ENCODE measurements at regions not wholly inside any gene's neighbourhood (a gene's known extent, or its start where the extent isn't known, plus 50 kb on each side); places are given as distances from the start of the nearest gene placed in this dataset.

DNA sequence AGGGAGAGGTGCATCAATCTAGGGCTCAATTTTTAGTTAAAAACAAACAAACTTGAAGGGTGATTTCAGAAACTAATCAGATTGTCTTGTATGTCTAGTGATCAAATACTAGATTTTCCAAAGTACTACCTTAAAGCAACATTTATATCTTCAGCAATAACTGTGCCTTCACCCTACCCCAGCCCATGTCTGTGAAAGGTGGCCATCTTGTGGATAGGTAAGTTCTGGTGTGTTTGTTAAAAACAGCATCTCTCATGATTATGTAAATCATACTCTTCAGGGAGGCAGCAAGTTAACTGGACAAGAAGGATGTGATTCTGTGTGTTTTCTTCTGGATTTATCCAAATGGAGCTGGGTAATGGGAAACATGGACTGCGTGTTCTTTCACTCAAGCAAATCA, 81.4 kb upstream of the ACSL1 start:
- no peaks in the 10 kb centered on the region for H3K4me1 ChIP-seq (replicated peaks in 1 of 4; ENCODE audit: control insufficient read depth in 3 of 4, insufficient read depth in 4 of 4, low read length in 3 of 4)
- CTCF ChIA-PET (ENCODE audit: partially characterized antibody) = no interaction called here
- no peaks in the 10 kb centered on the region; a peak in 1 of 8 replicates for H3K36me3 ChIP-seq (ENCODE audit: control insufficient read depth in 2 of 4, insufficient read depth in 4 of 4, low read length in 3 of 4)
- no peak overlapping the region for H4K8ac ChIP-seq (ENCODE audit: extremely low read depth, insufficient read depth, low read length)
- H3K9ac ChIP-seq (replicated peaks in 1 of 4; ENCODE audit: extremely low read depth in 1 of 4, low read depth in 3 of 4, low read length in 3 of 4) = no peak overlapping the region
- no peak overlapping the region for H3K23ac ChIP-seq (ENCODE audit: insufficient read length)
- no peak for DNase-seq (ENCODE audit: low read depth in 1 of 2, low spot score in 2 of 2)
- H2AFZ ChIP-seq (ENCODE audit: low read length) = no peak overlapping the region
- H2BK20ac ChIP-seq (ENCODE audit: low read length) = no peak overlapping the region
- H3K56ac ChIP-seq (replicated peaks; ENCODE audit: insufficient read length, low read depth, low read length) = no peak overlapping the region
- no peak overlapping the region for H2BK12ac ChIP-seq (ENCODE audit: low read depth, low read length)
- no peaks in the 10 kb centered on the region for H3K23me2 ChIP-seq (ENCODE audit: low read depth, low read length)
- H3K27me3 ChIP-seq (replicated peaks in 1 of 4; ENCODE audit: control insufficient read depth in 3 of 4, extremely low read depth in 1 of 4, insufficient read depth in 3 of 4, low read length in 3 of 4) = no peaks in the 10 kb centered on the region
- no peak overlapping the region for H4K91ac ChIP-seq (replicated peaks; ENCODE audit: insufficient read length, low read length)
- POLR2A ChIA-PET (ENCODE audit: partially characterized antibody) = no interaction called here
- H2AK5ac ChIP-seq (ENCODE audit: low read depth, low read length) = no peak overlapping the region
- H3K4me2 ChIP-seq (ENCODE audit: insufficient read depth in 1 of 2, low read depth in 2 of 2, low read length in 2 of 2) = no peak overlapping the region
- H4K5ac ChIP-seq (ENCODE audit: insufficient read length, low read depth, low read length) = no peak overlapping the region
- H3K4me3 ChIP-seq (ENCODE audit: extremely low read depth in 1 of 4, insufficient read depth in 2 of 4, low read depth in 3 of 4, low read length in 4 of 4) = no peak overlapping the region
- H3K14ac ChIP-seq (ENCODE audit: insufficient read length) = no peak overlapping the region
- no peak overlapping the region for H3K18ac ChIP-seq (ENCODE audit: extremely low read depth, low read length)
- no peak for TF ChIP-seq KDM1A (IDR thresholded peaks at IDR 0.05; ENCODE audit: borderline replicate concordance, low read length)
- TF ChIP-seq, protein P1, sequence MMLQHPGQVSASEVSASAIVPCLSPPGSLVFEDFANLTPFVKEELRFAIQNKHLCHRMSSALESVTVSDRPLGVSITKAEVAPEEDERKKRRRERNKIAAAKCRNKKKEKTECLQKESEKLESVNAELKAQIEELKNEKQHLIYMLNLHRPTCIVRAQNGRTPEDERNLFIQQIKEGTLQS (IDR thresholded peaks at IDR 0.05; ENCODE audit: insufficient read depth, low read depth, low read length) = no peak
- TF ChIP-seq KDM5A (IDR thresholded peaks at IDR 0.05; ENCODE audit: low read length) = no peak
- TF ChIP-seq, protein P2, sequence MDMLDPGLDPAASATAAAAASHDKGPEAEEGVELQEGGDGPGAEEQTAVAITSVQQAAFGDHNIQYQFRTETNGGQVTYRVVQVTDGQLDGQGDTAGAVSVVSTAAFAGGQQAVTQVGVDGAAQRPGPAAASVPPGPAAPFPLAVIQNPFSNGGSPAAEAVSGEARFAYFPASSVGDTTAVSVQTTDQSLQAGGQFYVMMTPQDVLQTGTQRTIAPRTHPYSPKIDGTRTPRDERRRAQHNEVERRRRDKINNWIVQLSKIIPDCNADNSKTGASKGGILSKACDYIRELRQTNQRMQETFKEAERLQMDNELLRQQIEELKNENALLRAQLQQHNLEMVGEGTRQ (IDR thresholded peaks at IDR 0.05; ENCODE audit: low read length) = no peak
- no peak for TF ChIP-seq SIX5 (IDR thresholded peaks at IDR 0.05; ENCODE audit: low read depth, low read length)
- no peak for TF ChIP-seq NANOG (IDR thresholded peaks at IDR 0.05; ENCODE audit: insufficient read depth, low read depth, low read length, poor library complexity, severe bottlenecking)
- no peak for TF ChIP-seq CREB1 (IDR thresholded peaks at IDR 0.05)
- TF ChIP-seq CBX8 (IDR thresholded peaks at IDR 0.05; ENCODE audit: borderline replicate concordance, low read depth, low read length) = no peak
- no peak overlapping the region for H3K27ac ChIP-seq (ENCODE audit: low read depth, low read length)
- no peaks in the 10 kb centered on the region for H3K79me2 ChIP-seq (ENCODE audit: control insufficient read depth in 1 of 2, insufficient read depth in 2 of 2, low read length in 2 of 2)
- no peak overlapping the region for H2BK15ac ChIP-seq (ENCODE audit: low read length)
- H2BK5ac ChIP-seq (ENCODE audit: low read depth, low read length) = no peak overlapping the region
- no peak overlapping the region for H2BK120ac ChIP-seq (replicated peaks; ENCODE audit: low read depth, low read length)
- no peak for FAIRE-seq
- no peaks in the 10 kb centered on the region for H3K79me1 ChIP-seq (ENCODE audit: low read depth, low read length)
- peaks cover under 1 to 16% of the 10 kb centered on the region in 2 experiments for H3K9me3 ChIP-seq (ENCODE audit: insufficient read depth in 2 of 2, low read depth in 1 of 2, low read length in 1 of 2)
- H4K20me1 ChIP-seq (replicated peaks in 1 of 2; ENCODE audit: control insufficient read depth in 1 of 2, insufficient read depth in 2 of 2, low read length in 2 of 2) = no peaks in the 10 kb centered on the region
- H3K4ac ChIP-seq (replicated peaks; ENCODE audit: insufficient read length, low read depth, low read length) = no peak overlapping the region
- 67% methylated on average over 1 of the region's 1 CpG; no CpG with 5 or more reads in 1 of the 2 experiments for WGBS, 2 experiments (ENCODE audit: extremely low coverage in 1 of 2, insufficient coverage in 1 of 2, insufficient read length in 1 of 2, insufficient replicate concordance in 2 of 2, low coverage in 1 of 2, low lambda C conversion rate in 2 of 2, missing lambda C conversion rate in 1 of 2)

Measured in H1 (cell line).